NCI-H2081 treated with DMSO at 0.1 percent for 48 hours (cell line): ENCODE measurements at regions not wholly inside any gene's neighbourhood (a gene's known extent, or its start where the extent isn't known, plus 50 kb on each side); places are given as distances from the start of the nearest gene placed in this dataset.
A peak's percentile ranks its signal among the peaks of the same experiment; 100 is the strongest.
"Not testable (repeated sequence)": the region's sequence is repeated elsewhere in the genome, so short reads cannot be mapped to it uniquely, and the experiment has no call there.

ENCODE experiments used
- DNase-seq: peaks from one replicate; lab custom pipeline; 2025; lab: John Stamatoyannopoulos, UW

GRCh38 chr3:94607778-94608177 is 544.9 kb downstream of the NSUN3 start:
- no peak for DNase-seq

- DNase-seq, result no peak
Measured at GRCh38 chr3:94609908-94610307, 547.0 kb downstream of the NSUN3 start.

- DNase-seq, result no peak
Measured at GRCh38 chr3:94611596-94611995, 548.7 kb downstream of the NSUN3 start.

- DNase-seq, result peak; percentile 64
Measured at GRCh38 chr3:94612631-94613030, 549.8 kb downstream of the NSUN3 start.

GRCh38 chr3:94614192-94614591 is 551.3 kb downstream of the NSUN3 start:
- no peak for DNase-seq

GRCh38 chr3:94615275-94616065 is 552.6 kb downstream of the NSUN3 start:
- peak; percentile 44 for DNase-seq

- no peak for DNase-seq
Measured at GRCh38 chr3:94616833-94617232, 554.0 kb downstream of the NSUN3 start.

GRCh38 chr3:94617312-94617711 is 554.5 kb downstream of the NSUN3 start:
- no peak for DNase-seq

- DNase-seq, result no peak
Measured at GRCh38 chr3:94619643-94620042, 556.8 kb downstream of the NSUN3 start.

- no peak for DNase-seq
Measured at GRCh38 chr3:94626573-94626972, 563.7 kb downstream of the NSUN3 start.

- no peak for DNase-seq
Measured at GRCh38 chr3:94627689-94628088, 564.8 kb downstream of the NSUN3 start.

- no peak for DNase-seq
Measured at GRCh38 chr3:94643400-94643799, 580.5 kb downstream of the NSUN3 start.

- DNase-seq, result no peak
Measured at GRCh38 chr3:94645790-94646189, 582.9 kb downstream of the NSUN3 start.

- DNase-seq, result no peak
Measured at GRCh38 chr3:94647131-94647530, 584.3 kb downstream of the NSUN3 start.

GRCh38 chr3:94648270-94649180 is 585.7 kb downstream of the NSUN3 start:
- not testable (repeated sequence) for DNase-seq

GRCh38 chr3:94654096-94654495 is 591.2 kb downstream of the NSUN3 start:
- no peak for DNase-seq

- no peak for DNase-seq
Measured at GRCh38 chr3:94665922-94666321, 603.1 kb downstream of the NSUN3 start.

GRCh38 chr3:94671078-94671477 is 608.2 kb downstream of the NSUN3 start:
- no peak for DNase-seq

GRCh38 chr3:94673876-94674275 is 611.0 kb downstream of the NSUN3 start:
- DNase-seq, result no peak

GRCh38 chr3:94686208-94686607 is 623.3 kb downstream of the NSUN3 start:
- DNase-seq, result no peak

- no peak for DNase-seq
Measured at GRCh38 chr3:94693997-94694640, 631.3 kb downstream of the NSUN3 start.

- DNase-seq, result no peak
Measured at GRCh38 chr3:94694894-94695293, 632.0 kb downstream of the NSUN3 start.

GRCh38 chr3:94704467-94704866 is 641.6 kb downstream of the NSUN3 start:
- no peak for DNase-seq
